GF-D8 (cell line): ENCODE measurements at regions not wholly inside any gene's neighbourhood (a gene's known extent, or its start where the extent isn't known, plus 50 kb on each side); places are given as distances from the start of the nearest gene placed in this dataset.
"Not testable (repeated sequence)": the region's sequence is repeated elsewhere in the genome, so short reads cannot be mapped to it uniquely, and the experiment has no call there.

Experiments used
- DNase-seq: peaks from one replicate; lab custom pipeline; 2025; lab: John Stamatoyannopoulos, UW

GRCh38 chr5:167821669-167822068 is 469.8 kb upstream of the WWC1 start:
- DNase-seq: no peak

- DNase-seq: no peak
Observed at GRCh38 chr5:167822241-167822640, 469.2 kb upstream of the WWC1 start.

GRCh38 chr5:167823405-167823804 is 468.0 kb upstream of the WWC1 start:
- DNase-seq: no peak

- DNase-seq: no peak
Observed at GRCh38 chr5:167827766-167828165, 463.7 kb upstream of the WWC1 start.

GRCh38 chr5:167831754-167832504 is 459.5 kb upstream of the WWC1 start:
- DNase-seq: no peak

GRCh38 chr5:167832609-167833008 is 458.8 kb upstream of the WWC1 start:
- no peak for DNase-seq

- no peak for DNase-seq
Observed at GRCh38 chr5:167833456-167833855, 458.0 kb upstream of the WWC1 start.

- DNase-seq: no peak
Observed at GRCh38 chr5:167835146-167835545, 456.3 kb upstream of the WWC1 start.

GRCh38 chr5:167837127-167837526 is 454.3 kb upstream of the WWC1 start:
- DNase-seq: no peak

- DNase-seq: no peak
Observed at GRCh38 chr5:167839065-167839464, 452.4 kb upstream of the WWC1 start.

- no peak for DNase-seq
Observed at GRCh38 chr5:167840527-167841130, 450.8 kb upstream of the WWC1 start.

GRCh38 chr5:167843881-167844572 is 447.4 kb upstream of the WWC1 start:
- DNase-seq: no peak

- DNase-seq: no peak
Observed at GRCh38 chr5:167845952-167846351, 445.5 kb upstream of the WWC1 start.

- no peak for DNase-seq
Observed at GRCh38 chr5:167849874-167850273, 441.6 kb upstream of the WWC1 start.

- DNase-seq: no peak
Observed at GRCh38 chr5:167850911-167851310, 440.5 kb upstream of the WWC1 start.

GRCh38 chr5:167851416-167851815 is 440.0 kb upstream of the WWC1 start:
- DNase-seq: no peak

GRCh38 chr5:167852515-167852914 is 438.9 kb upstream of the WWC1 start:
- DNase-seq: no peak

- DNase-seq: no peak
Observed at GRCh38 chr5:167853421-167853820, 438.0 kb upstream of the WWC1 start.

GRCh38 chr5:167855818-167856217 is 435.6 kb upstream of the WWC1 start:
- DNase-seq: no peak

GRCh38 chr5:167857321-167857720 is 434.1 kb upstream of the WWC1 start:
- DNase-seq: no peak

GRCh38 chr5:167858186-167858855 is 433.1 kb upstream of the WWC1 start:
- DNase-seq: not testable (repeated sequence)

- DNase-seq: no peak
Observed at GRCh38 chr5:167861129-167861927, 430.1 kb upstream of the WWC1 start.
